ENCODE measurements at regions not wholly inside any gene's neighbourhood (a gene's known extent, or its start where the extent isn't known, plus 50 kb on each side); places are given as distances from the start of the nearest gene placed in this dataset.

DNA sequence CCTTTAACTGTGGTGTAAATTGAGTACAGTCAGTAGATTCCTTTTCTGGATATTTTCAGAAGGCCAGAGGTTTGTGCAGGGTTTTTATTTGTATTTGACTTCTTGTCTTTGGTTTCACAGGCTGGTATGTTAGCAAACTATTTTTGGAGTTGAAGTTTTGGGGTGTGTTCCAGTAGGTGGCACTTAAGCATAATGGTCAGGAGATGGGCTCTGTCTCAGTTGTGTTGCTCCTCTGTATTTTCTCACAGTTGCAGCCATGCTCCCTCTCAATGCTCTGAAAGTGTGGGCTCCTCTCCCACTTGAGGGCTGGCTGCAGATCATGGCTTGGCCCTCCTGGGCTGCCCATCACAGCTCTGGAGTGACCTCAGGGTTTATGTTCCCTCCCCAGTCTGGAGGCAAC is 267.0 kb upstream of the PCSK5 start:
- no peak for DNase-seq

DNA sequence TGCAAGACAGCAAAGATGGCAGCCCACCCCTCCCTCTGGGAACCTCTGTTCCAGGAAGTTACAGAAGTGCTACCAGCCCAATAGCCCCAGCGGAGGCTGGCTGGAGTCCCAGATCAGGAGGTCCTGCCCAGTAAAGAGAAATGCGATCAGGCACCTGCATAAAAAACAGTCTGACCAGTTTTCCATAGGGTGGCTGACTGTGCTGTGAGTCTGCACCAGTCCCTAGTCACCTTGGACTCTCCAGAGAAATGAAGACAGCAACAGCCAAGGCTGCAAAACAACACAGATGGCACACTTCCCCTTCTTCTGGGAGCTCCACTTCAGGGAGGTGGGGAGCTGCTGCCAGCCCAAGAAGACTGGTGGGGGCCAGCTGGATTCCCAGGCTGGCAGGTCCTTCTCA is 265.5 kb upstream of the PCSK5 start:
- no peak for DNase-seq

DNA sequence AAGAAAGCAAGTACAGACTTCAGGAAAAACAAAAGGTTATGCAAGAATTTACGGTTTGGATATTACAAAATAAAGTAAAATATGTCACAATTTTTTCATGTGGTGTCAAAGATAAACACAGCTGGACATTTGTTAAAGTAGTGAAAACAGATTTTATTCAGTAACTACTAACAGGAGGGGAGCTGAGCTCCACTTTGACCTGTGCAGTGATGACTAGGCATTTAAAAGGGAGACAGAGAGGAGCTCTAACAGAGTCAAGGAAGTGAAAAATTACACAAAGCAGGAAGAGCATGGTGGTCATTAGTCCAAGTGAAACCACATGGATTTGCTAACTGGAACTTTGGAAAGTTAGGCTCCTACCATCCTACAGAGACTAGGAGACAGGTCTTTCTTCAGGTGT is 263.6 kb upstream of the PCSK5 start:
- no peak for DNase-seq

DNA sequence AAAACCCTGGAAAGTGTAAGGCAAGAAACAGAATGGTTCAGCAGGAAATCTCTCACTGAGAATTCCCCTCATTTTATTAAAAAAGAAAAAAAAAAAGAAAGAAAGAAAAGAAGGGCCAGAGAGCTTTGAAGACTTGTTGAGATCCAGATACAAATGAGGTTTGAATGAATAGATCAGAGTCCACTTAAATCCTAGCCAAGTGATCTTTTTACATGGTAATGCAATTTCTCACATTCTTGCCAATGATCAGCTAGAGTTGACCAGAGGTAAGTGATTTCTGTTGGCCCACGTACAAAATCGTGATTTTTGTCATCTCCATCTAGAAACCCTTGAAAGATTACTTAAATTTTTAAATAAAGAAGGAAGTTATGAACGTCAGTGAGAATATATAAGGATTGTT is 261.5 kb upstream of the PCSK5 start:
- DNase-seq, result no peak

DNA sequence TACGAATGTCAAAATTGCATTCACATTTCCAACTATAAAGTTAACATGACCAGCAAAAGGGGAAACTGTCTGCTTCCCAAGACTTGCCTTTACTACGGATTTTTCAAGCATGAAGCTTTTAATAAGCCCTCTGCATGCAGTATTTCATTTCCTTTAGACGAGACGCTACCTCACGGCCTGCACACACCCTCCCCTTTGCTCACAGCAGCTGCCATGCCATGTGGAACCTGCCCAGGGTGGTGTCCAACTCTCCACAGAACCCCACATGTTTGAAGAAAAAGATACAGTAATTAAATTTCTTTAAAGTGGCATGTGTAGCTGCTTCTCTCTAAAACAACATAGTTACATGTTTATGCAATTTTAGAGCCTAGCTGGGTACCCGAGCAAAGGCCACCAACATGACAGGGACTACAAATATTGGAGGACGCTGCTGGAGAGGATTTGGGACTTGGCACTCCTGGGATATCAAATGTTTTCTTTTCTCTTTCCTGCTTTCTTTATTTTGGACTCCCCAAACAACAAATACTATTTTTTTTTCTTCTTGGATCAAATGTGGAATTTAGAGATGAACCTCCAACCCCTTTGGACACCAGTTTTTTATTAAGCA is 256.9 kb upstream of the PCSK5 start:
- DNase-seq, result no peak

DNA sequence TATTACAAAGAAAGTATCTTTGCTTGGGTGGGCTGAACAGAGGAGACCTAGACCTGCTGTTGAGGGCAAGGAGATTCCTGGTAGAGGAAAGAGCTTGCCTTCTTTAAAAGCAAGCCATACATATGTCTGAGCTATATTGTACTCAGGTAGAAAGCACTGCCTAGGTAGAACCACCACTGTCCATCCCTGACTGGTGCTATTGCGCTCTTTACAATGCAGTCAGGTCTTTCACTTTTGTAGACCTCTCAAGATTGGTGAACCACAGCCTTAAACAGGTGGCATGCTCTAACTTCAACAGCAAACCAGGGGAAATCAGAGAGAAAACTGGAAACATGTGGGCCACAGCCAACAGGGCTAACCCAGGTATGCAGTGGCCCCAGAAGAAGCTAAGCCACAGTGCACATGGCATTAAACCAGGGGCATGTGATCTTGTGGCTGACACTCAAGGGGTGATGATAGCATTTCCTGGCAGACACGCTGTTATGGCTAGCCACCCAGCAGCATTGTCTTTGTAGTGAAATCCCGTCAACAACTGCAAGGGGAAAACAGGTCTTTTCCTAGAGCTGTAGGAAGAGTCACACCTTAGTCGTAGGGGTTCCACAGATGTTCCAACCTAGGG is 253.9 kb upstream of the PCSK5 start:
- no peak for DNase-seq

DNA sequence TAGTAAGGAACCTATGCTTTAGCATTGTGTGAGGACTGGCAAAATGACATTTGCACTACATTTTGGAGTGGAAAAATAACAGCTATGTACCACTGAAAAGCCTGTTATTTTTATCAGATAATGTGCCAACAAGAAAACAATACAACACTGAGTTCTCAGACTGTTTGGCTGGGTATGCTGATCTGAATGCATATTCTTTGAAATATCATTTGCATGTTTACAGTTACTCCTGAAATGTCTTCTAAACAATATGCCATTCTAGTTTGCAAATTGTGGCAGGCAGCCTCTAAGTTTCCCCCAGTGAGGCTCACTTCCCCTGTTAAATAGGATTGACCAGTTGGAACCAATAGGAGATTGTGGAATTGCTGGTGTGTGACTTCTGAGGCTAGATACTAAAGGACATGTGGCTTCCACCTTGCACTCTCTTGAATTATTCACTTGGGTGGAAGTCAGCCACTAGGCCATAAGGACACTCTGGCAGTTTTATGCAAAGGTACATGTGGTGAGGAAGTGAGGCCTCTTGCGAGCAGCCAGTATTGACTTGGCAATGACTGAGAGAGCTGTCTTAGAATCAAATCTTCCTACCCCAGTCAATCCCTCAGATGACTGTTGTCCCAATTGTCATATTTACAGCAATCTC is 250.4 kb upstream of the PCSK5 start:
- no peak for DNase-seq

DNA sequence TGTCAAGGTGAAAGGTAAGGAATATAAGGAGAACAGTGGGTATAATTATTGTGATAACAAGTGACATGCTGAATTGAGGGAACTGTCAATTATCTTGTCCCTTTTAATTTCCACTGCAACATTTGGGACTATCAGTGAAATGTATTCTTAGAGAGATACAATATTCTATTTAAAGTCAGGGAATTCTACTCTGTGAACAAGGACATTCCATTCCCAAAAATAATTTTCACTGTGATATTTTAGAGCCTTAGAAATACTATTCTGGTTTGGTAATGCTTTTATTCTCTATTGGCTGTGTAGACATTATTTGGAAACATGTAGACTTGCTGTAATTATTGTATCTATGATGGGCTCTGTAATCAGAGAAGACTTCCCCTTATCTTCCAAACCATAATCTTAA is 248.0 kb upstream of the PCSK5 start:
- DNase-seq, result no peak

DNA sequence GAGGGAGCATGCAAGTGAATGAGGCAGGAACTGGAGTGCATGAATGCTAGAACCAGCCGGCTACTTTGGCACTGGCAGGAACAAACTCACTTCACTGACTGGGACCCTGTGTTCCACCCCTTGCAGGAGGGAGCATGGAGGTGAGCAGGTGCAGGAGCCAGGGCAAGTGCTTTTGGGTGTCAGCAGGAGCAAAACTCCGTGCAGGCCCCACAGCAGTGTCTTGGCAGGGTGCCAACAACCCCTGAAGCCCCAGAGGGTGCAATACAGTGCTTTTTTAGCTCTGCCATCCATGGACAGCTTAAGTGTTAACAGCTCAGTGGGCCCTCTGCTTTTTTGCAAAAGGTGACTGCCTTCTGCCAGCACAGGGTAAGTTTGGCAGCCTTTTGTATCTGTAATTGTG is 245.8 kb upstream of the PCSK5 start:
- DNase-seq, result no peak

DNA sequence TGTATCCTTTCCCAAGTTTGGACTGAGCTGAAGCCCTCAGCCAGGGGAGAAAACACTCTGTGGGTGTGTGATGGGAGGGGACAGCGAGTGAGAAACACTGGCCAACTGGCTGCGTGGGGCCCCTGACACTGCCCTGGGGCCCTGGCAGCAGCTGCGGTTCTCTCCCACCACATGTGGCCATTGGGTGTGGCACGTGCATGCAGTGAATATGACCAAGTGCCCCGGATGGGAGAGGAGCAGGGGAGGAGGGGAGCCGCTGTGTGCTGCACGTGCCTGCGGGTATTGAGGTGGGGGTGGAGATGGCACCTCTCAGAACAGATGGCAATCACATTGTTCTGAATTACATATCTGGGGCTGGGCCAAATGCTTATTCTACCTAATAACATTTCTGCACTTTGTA is 242.4 kb upstream of the PCSK5 start:
- no peak for DNase-seq

DNA sequence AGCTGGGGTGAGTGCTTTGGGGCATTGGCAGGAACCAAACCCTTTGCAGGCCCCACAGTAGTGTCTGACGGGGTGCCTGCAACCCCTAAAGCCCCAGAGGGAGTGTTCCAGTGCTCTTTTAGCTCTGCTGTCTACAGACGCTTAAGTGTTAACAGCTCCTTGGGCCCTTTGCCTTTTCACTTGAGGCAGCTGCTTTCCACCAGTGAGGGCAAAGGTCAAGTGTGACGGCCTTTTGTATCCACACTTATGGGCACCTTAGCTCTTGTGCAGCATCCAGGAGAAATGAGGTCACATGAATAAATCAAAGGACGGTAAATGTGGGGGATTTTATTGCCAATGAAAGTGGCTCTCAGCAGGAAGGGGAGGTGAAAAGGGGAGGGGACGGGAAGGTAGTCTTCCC is 241.4 kb upstream of the PCSK5 start:
- DNase-seq, result no peak

DNA sequence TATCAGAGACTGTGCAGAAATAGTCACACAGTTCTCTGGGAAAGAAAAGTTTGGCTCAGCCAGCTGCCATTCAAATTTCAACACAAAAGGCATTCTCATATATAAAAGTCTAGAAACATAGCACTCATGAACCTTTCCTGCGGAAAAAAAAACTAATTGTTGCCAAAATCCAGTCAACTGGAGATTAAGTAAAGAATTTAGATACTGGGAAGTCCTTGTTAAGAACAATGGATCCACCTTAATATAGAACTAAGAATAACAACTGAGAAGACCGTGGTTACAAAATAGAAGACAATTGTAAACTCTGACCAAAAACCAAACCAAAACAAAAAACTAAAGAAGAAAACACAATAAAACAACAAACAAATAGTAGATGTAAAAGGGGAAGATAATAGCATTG is 238.8 kb upstream of the PCSK5 start:
- DNase-seq, result no peak

DNA sequence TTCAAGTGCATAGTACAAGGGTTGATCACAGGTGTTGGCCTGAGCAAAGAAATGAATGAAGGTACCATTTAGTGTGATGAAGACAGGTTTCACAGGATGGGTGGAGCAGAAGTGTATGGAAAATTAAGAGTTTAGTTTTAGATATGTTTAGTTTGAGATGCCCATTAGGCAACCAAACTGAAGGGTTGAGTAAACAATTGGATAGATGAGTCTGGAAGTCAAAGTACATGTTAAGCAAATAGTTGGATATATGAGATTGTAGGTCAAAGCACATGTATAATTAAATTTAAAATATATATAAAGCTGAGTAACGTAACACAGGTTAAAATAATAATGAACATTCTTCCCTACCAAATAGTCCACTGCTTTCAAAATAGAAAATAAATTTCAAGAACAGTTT is 237.1 kb upstream of the PCSK5 start:
- DNase-seq, result no peak

DNA sequence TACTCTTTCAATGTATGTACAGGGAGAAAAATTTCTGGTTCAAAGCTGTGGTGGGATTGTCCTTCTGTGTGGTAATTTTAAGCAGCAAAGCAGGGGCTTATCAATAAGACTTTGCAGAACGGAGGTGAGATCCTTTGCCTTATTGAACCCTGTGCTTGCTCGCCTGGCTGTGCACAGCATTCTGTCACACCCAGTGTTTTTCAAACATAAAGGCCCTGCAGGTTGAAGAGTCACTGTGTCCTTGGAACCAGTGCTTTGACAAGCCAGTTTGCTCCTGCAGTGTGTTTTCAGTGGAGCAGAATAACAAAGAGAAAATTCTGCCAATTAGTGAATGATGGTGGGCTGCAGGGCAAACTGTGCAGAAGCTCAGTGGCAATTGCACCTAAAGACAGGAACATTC is 236.7 kb upstream of the PCSK5 start:
- DNase-seq, result no peak

DNA sequence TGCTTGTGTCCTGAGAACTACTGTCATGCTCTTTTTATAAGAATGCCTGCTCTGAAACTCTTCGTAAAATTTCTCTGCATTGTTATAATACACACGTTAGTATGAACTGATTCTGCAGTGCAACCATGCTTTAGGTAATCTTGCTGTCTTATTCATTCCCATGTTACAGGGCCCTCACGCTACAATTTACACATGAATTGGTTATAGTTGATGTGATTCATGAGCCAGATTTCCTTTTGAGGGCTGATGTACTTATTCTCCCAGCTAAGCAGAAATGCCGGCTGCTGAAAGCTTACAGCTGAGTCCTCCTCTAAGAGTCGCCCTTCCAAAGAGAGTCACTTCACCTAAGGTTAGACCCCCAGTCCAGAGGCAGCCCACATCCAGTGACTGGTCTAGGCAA is 233.5 kb upstream of the PCSK5 start:
- DNase-seq, result no peak

DNA sequence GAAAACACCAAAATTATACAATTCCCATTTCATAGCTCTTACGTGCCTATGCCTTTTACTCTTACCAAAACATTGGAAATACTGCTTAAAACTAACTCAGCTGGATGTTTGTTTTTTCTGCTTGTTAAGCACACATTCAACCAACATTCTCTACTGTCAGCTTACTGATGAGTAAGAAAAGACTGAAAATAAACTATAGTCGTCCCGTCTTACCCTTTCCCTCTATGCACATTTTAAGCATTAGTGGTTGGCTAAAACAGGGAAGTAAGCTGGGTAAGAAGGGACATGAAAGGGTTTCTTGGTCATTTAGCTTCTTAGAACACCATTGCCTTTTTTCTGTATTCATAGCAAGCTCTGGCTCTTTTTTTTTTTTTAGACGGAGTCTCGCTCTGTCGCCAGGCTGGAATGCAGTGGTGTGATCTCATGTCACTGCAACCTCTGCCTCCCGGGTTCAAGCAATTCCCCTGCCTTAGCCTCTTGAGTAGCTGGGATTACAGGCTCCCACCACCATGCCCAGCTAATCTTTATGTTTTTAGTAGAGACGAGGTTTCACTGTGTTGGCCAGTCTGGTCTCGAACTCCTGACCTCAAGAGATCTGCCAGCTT is 232.1 kb upstream of the PCSK5 start:
- no peak for DNase-seq

DNA sequence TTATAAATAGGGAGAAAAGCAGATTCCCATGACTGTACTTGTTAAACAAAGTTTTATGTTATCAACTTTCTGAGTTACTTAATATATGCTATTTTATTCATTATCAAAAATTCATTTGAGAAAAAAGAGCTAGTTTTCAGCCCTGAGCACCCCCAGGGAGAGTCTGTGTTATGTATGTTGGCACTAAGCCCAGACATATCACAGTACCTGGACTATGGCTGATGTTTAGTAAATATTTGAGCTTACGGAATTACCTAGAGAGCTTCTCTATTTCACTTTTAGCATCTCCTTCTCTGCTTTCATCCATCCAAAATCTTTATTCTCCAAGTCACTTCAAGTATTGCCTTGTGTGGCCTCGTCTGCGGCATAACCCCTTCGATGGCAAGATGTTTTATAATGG is 225.9 kb upstream of the PCSK5 start:
- DNase-seq, result no peak

DNA sequence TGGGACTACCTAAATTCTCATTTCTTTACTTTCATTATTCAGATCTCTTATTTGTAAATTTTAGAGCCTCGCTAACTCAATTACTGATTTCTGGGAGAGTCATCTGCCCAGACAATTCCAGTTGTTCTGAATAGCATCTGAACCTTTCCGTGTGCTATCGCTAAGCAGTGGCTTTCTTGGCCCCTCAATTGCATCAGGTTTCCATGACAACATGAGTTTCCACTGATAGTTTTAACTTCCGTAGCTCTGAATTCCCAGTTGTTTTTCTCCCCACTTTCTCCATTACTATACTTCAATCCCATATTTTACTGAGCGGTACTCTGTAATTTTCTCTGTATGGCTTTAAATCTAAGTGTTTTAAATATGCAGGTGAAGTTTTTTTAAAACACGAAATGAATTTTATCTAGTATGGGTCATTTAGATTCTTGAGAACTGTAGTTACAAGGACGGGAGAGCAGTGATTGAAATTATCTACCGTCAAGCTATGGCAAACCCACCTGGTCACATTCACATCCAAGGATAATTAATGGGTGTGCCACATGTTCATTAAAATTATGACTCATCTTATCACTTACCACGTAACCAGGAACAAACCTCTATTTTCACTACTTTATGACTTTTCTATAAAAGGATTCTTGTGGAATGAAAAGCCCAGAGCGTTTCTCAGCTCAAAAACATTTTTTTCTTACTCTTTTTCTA is 223.5 kb upstream of the PCSK5 start:
- no peak for DNase-seq

DNA sequence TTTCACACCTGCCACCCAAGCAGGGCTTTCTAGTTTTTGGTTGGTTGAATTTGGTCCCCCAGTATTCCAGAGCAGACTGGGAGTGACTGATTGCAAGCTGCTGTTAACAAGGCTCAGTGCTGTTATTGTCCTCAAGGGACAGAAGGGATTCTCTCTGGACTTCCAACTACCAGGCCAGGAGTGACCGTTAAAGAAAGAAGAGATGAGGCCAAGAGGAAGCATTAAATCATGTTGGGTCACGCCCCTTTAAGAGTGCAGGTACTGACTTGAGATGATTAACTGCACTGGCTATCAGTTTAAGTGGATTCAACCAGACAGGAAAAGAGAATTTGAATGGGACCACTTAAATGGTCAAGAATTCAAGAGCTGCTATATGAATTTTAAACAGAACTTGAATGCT is 220.8 kb upstream of the PCSK5 start:
- DNase-seq, result no peak

DNA sequence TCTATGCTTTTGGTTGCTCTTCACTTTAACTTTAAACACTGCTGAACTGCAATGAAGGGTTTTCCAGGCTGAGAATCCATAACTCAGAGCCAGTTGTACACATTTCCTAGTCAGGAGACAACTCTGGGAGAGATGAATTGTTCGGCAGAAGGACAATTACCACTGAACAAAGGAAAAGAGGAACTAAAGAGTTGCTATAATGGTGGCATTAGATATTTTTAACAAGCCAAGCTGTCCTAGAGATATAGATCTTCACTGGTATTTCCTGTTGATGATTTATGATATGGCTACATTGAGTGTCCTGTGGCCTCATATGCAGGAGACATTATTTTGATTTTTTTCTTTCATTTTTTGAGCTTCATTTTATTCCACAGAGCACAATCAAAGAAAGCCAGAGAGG is 219.1 kb upstream of the PCSK5 start:
- DNase-seq, result peak; percentile 50

DNA sequence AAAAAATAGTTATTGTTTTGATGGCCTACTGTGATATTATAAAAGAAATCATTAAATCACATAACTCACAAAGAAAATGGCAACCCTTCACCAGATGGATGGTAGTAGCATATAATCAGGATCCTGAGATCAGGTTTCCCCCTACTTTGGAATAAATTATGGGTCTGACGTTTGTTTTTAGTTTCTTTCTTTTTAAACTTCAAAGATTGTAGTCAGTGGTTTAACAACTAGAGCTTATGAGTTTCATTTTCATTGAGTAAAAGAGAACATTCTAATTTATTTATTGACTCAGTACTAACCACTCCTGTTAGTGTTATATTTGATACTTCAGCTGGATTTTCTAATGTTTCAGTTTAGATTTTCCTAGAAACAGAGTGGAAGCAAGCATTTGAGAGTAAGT is 218.0 kb upstream of the PCSK5 start:
- no peak for DNase-seq

DNA sequence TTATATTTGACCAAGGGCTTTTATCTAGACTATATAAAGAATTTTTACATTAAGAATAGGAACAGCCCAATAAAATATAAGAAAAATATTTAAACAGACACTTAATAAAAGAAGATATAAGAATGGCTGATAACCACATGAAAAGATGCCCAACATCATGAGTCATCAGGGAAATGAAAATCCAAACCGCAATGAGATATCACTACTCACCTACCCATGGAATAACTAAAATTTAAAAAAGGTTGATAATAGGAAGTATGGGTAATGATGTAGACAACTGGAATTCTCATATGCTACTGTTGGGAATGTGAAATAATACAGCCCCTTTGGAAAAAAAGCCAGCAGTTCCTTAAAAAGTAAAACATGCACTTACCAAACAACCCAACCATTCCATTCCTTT is 206.9 kb upstream of the PCSK5 start:
- DNase-seq, result no peak

DNA sequence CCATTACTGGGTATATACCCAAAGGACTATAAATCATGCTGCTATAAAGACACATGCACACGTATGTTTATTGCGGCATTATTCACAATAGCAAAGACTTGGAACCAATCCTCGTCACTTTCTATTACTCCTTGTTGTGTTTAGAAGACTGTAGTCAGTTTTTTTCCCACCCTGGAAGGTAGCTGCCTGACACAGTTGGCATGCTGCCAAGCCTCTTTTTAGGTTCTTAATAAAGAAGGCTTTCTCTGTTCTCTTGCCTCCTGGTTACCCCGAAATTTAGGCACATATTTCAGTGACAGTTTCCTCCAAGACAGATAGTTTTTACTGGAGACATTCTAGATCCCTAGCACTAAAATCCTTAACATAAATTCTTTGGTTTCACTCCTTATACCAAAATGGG is 205.4 kb upstream of the PCSK5 start:
- no peak for DNase-seq

DNA sequence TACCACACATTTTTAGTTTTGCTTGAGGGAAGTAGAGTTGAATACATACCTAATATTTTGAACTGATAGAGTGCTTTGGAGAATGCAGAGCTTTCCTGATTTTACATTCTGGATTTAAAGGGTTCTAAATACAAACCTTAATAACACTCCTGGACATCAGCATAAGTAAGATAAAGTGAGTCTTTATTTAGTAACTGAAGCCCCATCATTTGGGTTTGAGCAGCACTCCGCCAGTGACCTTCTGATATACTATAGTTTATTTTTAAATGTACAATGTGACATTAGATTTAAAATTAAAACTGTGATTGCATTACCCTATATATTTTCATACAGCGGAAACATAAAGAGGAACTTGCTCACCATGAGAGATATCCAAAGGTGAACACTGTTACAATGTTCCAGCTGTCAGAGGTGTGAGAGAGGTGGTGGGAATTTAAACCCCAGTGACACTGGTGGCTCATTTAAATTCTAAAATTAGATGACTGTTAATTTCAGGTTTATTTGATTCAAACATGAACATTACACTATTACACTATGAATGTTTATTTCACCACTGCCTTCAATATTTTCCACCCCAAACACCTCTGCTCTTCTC is 203.0 kb upstream of the PCSK5 start:
- DNase-seq, result no peak
